OCI-LY7 (cell line): ENCODE measurements at regions not wholly inside any gene's neighbourhood (a gene's known extent, or its start where the extent isn't known, plus 50 kb on each side); places are given as distances from the start of the nearest gene placed in this dataset.

ENCODE experiments used
- CTCF ChIP-seq: fragments of 200-600 bp; sonication (generic); conservative IDR thresholded peaks from 2 replicates; pipeline ENCODE4 v1.5.1; 2014; ENCODE audit warnings: mild to moderate bottlenecking, antibody characterized with exemption, low read length, moderate library complexity, mixed read lengths
- EZH2phosphoT487 ChIP-seq: fragments of 200-600 bp; sonication (generic); IDR thresholded peaks from 2 replicates; pipeline ENCODE4 v1.6.1; 2018; ENCODE audit warnings: low read depth, borderline replicate concordance, mild to moderate bottlenecking, mixed run types, antibody characterized with exemption, low read length, moderate library complexity, mixed read lengths

- no peak for TF ChIP-seq CTCF
- no peak for TF ChIP-seq EZH2phosphoT487
Observed at GRCh38 chr2:205852457-205852856, 170.2 kb downstream of the NRP2 start.
